ENCODE measurements at regions not wholly inside any gene's neighbourhood (a gene's known extent, or its start where the extent isn't known, plus 50 kb on each side); places are given as distances from the start of the nearest gene placed in this dataset. TPM values are rescaled to one million over a fixed set of nuclear protein-coding genes. Genes with fewer than 3 reads are reported as not detected.
"Not testable (repeated sequence)": the region's sequence is repeated elsewhere in the genome, so short reads cannot be mapped to it uniquely, and the experiment has no call there.

GRCh38 chr22:16911340-16911739 lies 86.1 kb upstream of the XKR3 start:
- H3K4me2 ChIP-seq (ENCODE audit: low read length); H3K9me3 ChIP-seq (replicated peaks; ENCODE audit: low read length); H3K4me3 ChIP-seq (ENCODE audit: low read length); H3K36me3 ChIP-seq (ENCODE audit: insufficient read depth, low read length); H3K4me1 ChIP-seq (ENCODE audit: control insufficient read depth, insufficient read depth, low read length); H3K9ac ChIP-seq (ENCODE audit: low read depth, low read length): not testable (repeated sequence)
- H3K27me3 ChIP-seq (ENCODE audit: control insufficient read depth, insufficient read depth, low read length), result peaks cover 16% of the 10 kb centered on the region

GRCh38 chr22:16902051-16902450 lies 76.8 kb upstream of the XKR3 start:
- not testable (repeated sequence) for H3K9me3 ChIP-seq (replicated peaks; ENCODE audit: low read length); H3K27me3 ChIP-seq (ENCODE audit: control insufficient read depth, insufficient read depth, low read length); H3K36me3 ChIP-seq (ENCODE audit: insufficient read depth, low read length); H3K9ac ChIP-seq (ENCODE audit: low read depth, low read length); H3K4me3 ChIP-seq (ENCODE audit: low read length)
- peak overlapping the region; percentile 61 for H3K4me2 ChIP-seq (ENCODE audit: low read length)
- peaks cover 12% of the 10 kb centered on the region for H3K4me1 ChIP-seq (ENCODE audit: control insufficient read depth, insufficient read depth, low read length)

DNA sequence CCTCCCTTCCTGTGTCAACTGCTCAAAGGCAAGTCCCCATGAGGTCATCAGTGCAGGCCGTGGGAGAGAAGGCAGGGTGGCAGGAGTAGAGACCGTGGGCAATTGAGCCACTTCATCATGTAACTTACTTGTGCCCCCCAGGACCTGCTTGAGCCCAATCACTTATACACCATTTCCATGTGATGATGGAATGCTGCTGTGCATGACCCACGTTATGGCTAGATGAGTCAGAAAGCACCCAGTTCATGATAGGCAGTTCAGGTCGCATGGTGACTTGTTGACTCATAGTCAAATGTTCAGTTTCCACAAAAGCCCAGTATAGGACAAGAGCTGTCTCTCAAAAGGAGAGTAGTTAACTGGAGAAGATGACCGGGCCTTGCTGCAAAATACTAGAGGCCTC lies 76.4 kb upstream of the XKR3 start:
- not testable (repeated sequence) for H3K36me3 ChIP-seq (ENCODE audit: insufficient read depth, low read length); H3K9ac ChIP-seq (ENCODE audit: low read depth, low read length); H3K9me3 ChIP-seq (replicated peaks; ENCODE audit: low read length); H3K4me2 ChIP-seq (ENCODE audit: low read length); H3K4me3 ChIP-seq (ENCODE audit: low read length); H3K27me3 ChIP-seq (ENCODE audit: control insufficient read depth, insufficient read depth, low read length)
- peaks cover 12% of the 10 kb centered on the region for H3K4me1 ChIP-seq (ENCODE audit: control insufficient read depth, insufficient read depth, low read length)

DNA sequence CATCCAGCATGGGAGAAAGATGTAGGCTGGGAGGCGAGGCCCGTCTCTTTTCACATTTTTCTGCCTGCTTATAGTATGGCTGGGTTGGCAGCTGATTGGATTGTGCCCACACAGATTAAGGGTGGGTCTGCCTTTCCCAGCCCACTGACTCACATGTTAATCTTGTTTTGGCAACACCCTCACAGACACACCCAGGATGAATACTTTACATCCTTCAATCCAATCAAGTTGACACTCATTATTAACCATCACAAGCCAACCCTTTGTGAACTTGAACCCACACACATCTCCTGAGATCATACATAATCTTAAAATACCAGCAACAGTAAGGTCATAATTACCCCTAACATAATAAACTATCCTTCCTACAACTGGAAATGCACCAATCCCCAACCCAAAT lies 74.1 kb upstream of the XKR3 start:
- not testable (repeated sequence) for H3K9me3 ChIP-seq (replicated peaks; ENCODE audit: low read length); H3K36me3 ChIP-seq (ENCODE audit: insufficient read depth, low read length); H3K9ac ChIP-seq (ENCODE audit: low read depth, low read length); H3K4me3 ChIP-seq (ENCODE audit: low read length); H3K4me2 ChIP-seq (ENCODE audit: low read length); H3K27me3 ChIP-seq (ENCODE audit: control insufficient read depth, insufficient read depth, low read length)
- H3K4me1 ChIP-seq (ENCODE audit: control insufficient read depth, insufficient read depth, low read length), result peaks cover 12% of the 10 kb centered on the region

- not testable (repeated sequence) for H3K36me3 ChIP-seq (ENCODE audit: insufficient read depth, low read length); H3K4me2 ChIP-seq (ENCODE audit: low read length); H3K4me3 ChIP-seq (ENCODE audit: low read length); H3K9ac ChIP-seq (ENCODE audit: low read depth, low read length); H3K9me3 ChIP-seq (replicated peaks; ENCODE audit: low read length); H3K27me3 ChIP-seq (ENCODE audit: control insufficient read depth, insufficient read depth, low read length)
- H3K4me1 ChIP-seq (ENCODE audit: control insufficient read depth, insufficient read depth, low read length), result peaks cover 12% of the 10 kb centered on the region
Observed at GRCh38 chr22:16897365-16897764, 72.2 kb upstream of the XKR3 start.

DNA sequence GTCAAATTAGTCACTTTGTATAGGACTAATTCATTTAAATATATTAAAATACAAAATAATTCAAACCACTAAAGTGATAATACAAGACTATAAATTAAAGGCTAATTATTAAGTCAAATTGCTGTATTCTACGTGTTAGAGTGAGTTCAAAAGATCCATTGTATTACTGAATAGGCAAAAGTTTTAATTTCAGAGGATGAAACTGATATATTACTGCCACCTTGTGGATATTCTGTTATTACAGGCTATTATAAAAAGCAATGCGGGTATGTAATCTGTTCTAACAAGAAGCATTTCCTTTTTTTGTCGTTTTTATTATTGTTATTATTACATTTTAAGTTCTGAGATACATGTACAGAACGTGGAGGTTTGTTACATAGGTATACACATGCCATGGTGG lies 66.7 kb upstream of the XKR3 start:
- H3K9me3 ChIP-seq (replicated peaks; ENCODE audit: low read length); H3K4me3 ChIP-seq (ENCODE audit: low read length); H3K4me1 ChIP-seq (ENCODE audit: control insufficient read depth, insufficient read depth, low read length); H3K27me3 ChIP-seq (ENCODE audit: control insufficient read depth, insufficient read depth, low read length); H3K9ac ChIP-seq (ENCODE audit: low read depth, low read length); H3K4me2 ChIP-seq (ENCODE audit: low read length); H3K36me3 ChIP-seq (ENCODE audit: insufficient read depth, low read length): not testable (repeated sequence)

- not testable (repeated sequence) for H3K27me3 ChIP-seq (ENCODE audit: control insufficient read depth, insufficient read depth, low read length); H3K4me3 ChIP-seq (ENCODE audit: low read length); H3K4me1 ChIP-seq (ENCODE audit: control insufficient read depth, insufficient read depth, low read length); H3K4me2 ChIP-seq (ENCODE audit: low read length); H3K9ac ChIP-seq (ENCODE audit: low read depth, low read length); H3K36me3 ChIP-seq (ENCODE audit: insufficient read depth, low read length); H3K9me3 ChIP-seq (replicated peaks; ENCODE audit: low read length)
Observed at GRCh38 chr22:16876339-16876738, 51.1 kb upstream of the XKR3 start.

Small RNA genes lying in the stretch of these regions (small RNA-seq; reads per million reads assigned to genes)
- gene AC006548.1 (not detected), gene MTND1P17 (not detected)
